Adrenal gland (tissue), 5 donors: ENCODE measurements at regions not wholly inside any gene's neighbourhood (a gene's known extent, or its start where the extent isn't known, plus 50 kb on each side); places are given as distances from the start of the nearest gene placed in this dataset.

Experiments used
- POLR2A ChIP-seq, 2 donors: fragments of 450-650 bp; IDR thresholded peaks; one replicate each; pipeline ENCODE4 v1.6.1; 2017; ENCODE audit warnings: antibody characterized with exemption in 2 of 2, mild to moderate bottlenecking in 2 of 2, moderate library complexity in 1 of 2
- TF ChIP-seq, protein P1 (sequence below), 6 experiments: fragments of 450-650 bp in 4 of 6; fragments of 200-600 bp in 2 of 6; sonication (generic) in 1 of 6; IDR thresholded peaks; 1 replicate in 5 of 6; 2 replicates in 1 of 6; pipeline versions ENCODE4 v1.5.1 to v1.8.0; 2016 to 2021; ENCODE audit warnings: antibody characterized with exemption in 6 of 6, mild to moderate bottlenecking in 2 of 6, moderate library complexity in 1 of 6
- donor health status: DM: no; HTN: no; CAD: no.

GRCh38 chr12:92516277-92516600, 186.6 kb upstream of the PLEKHG7 start:
- TF ChIP-seq, protein P1, sequence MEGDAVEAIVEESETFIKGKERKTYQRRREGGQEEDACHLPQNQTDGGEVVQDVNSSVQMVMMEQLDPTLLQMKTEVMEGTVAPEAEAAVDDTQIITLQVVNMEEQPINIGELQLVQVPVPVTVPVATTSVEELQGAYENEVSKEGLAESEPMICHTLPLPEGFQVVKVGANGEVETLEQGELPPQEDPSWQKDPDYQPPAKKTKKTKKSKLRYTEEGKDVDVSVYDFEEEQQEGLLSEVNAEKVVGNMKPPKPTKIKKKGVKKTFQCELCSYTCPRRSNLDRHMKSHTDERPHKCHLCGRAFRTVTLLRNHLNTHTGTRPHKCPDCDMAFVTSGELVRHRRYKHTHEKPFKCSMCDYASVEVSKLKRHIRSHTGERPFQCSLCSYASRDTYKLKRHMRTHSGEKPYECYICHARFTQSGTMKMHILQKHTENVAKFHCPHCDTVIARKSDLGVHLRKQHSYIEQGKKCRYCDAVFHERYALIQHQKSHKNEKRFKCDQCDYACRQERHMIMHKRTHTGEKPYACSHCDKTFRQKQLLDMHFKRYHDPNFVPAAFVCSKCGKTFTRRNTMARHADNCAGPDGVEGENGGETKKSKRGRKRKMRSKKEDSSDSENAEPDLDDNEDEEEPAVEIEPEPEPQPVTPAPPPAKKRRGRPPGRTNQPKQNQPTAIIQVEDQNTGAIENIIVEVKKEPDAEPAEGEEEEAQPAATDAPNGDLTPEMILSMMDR (IDR thresholded peaks at IDR 0.05) = no peak
- TF ChIP-seq POLR2A (IDR thresholded peaks at IDR 0.05) = no peak
